HCT116 (cell line): ENCODE measurements at regions not wholly inside any gene's neighbourhood (a gene's known extent, or its start where the extent isn't known, plus 50 kb on each side); places are given as distances from the start of the nearest gene placed in this dataset.
"Not testable (repeated sequence)": the region's sequence is repeated elsewhere in the genome, so short reads cannot be mapped to it uniquely, and the experiment has no call there.

Source experiments
- ATAC-seq: fragments of 200-7000 bp; cut with Tn5 transposase; 2 replicates; pipeline ENCODE4 v1.9.1; 2020; ENCODE audit warnings: mild to moderate bottlenecking, moderate library complexity
- BruUV-seq: library from RNA; stranded (reverse); fragments of 400-500 nt; replicated peaks from 2 replicates; lab custom pipeline; 2021; lab: Mats Ljungman, UMichigan
- CTCF ChIA-PET: fragments of 300-600 bp; sonication (Branson Sonifier 250); formaldehyde crosslinking; loops from one replicate; lab custom pipeline; 2021; ENCODE audit warnings: antibody characterized with exemption; lab: Charles Lee
- POLR2A ChIA-PET: fragments of 300-600, 350-600 bp; sonication (Branson Sonifier 250); formaldehyde crosslinking; loops from one replicate; lab custom pipeline; 2021; ENCODE audit warnings: antibody characterized with exemption; lab: Charles Lee
- RAD21 ChIA-PET, 2 experiments: fragments of 300-600 bp; sonication (Branson Sonifier 250); formaldehyde crosslinking; loops; one replicate each; lab custom pipeline; 2023; ENCODE audit warnings: low total read pairs in 2 of 2; ENCODE audit not compliant: uncharacterized antibody in 2 of 2, unreplicated experiment in 2 of 2, low non-redundant PET in 1 of 2; lab: Charles Lee
- DNase-seq: peaks from one replicate; pipeline ENCODE4 v3.0.0-alpha.2; 2010; ENCODE audit warnings: low read depth, low spot score
- H2AFZ ChIP-seq: fragments of 200-600 bp; shearing (Covaris generic), sonication (generic); 2 replicates; pipeline ENCODE4 v1.6.1; 2017; ENCODE audit warnings: low read depth, mixed run types, mixed read lengths, antibody characterized with exemption, low read length; ENCODE audit not compliant: poor library complexity, severe bottlenecking
- H3K27ac ChIP-seq: 2 replicates; pipeline ENCODE4 v1.5.1; 2012; ENCODE audit warnings: low read depth, low read length
- H3K27me3 ChIP-seq: fragments of 200-600 bp; sonication (generic); 2 replicates; pipeline ENCODE4 v1.6.1; 2016; ENCODE audit warnings: mixed run types, low read length, mixed read lengths; ENCODE audit not compliant: insufficient read depth
- H3K36me3 ChIP-seq, 2 experiments: fragments of 200-500 bp in 1 of 2; fragments of 200-600 bp in 1 of 2; sonication (Bioruptor generic) in 1 of 2; sonication (generic) in 1 of 2; 2 replicates each; pipeline versions ENCODE4 v1.5.1 to v1.6.1; 2014 to 2016; ENCODE audit warnings: low read length in 2 of 2, inconsistent platforms in 1 of 2, mixed read lengths in 1 of 2, mixed run types in 1 of 2; ENCODE audit not compliant: insufficient read depth in 2 of 2, control insufficient read depth in 1 of 2
- H3K4me1 ChIP-seq, 2 experiments: fragments of 200-600 bp in 1 of 2; sonication (generic) in 1 of 2; 2 replicates each; pipeline versions ENCODE4 v1.5.1 to v1.6.1; 2012 to 2017; ENCODE audit warnings: low read length in 2 of 2, inconsistent platforms in 1 of 2, mild to moderate bottlenecking in 1 of 2, mixed read lengths in 1 of 2, mixed run types in 1 of 2, moderate library complexity in 1 of 2; ENCODE audit not compliant: insufficient read depth in 2 of 2, control insufficient read depth in 1 of 2
- H3K4me2 ChIP-seq: fragments of 200-600 bp; sonication (generic); 2 replicates; pipeline ENCODE4 v1.6.1; 2017; ENCODE audit warnings: mixed run types, low read length, mixed read lengths
- H3K4me3 ChIP-seq, 2 experiments: fragments of 200-600 bp in 1 of 2; sonication (generic) in 1 of 2; replicated peaks in 1 of 2; 2 replicates each; pipeline ENCODE4 v1.5.1; 2011 to 2016; ENCODE audit warnings: low read length in 2 of 2, control low read depth in 1 of 2, low read depth in 1 of 2, mild to moderate bottlenecking in 1 of 2, mixed read lengths in 1 of 2, mixed run types in 1 of 2
- H3K79me2 ChIP-seq: fragments of 200-600 bp; sonication (generic); 2 replicates; pipeline ENCODE4 v1.6.1; 2017; ENCODE audit warnings: mild to moderate bottlenecking, mixed run types, low read length, moderate library complexity, mixed read lengths; ENCODE audit not compliant: insufficient read depth
- H3K9ac ChIP-seq: fragments of 200-600 bp; sonication (generic); 2 replicates; pipeline ENCODE4 v1.6.1; 2016; ENCODE audit warnings: low read length, mixed read lengths
- H3K9me2 ChIP-seq: fragments of 200-600 bp; sonication (generic), shearing (Covaris generic); 2 replicates; pipeline ENCODE4 v1.6.1; 2017; ENCODE audit warnings: mixed run types, mild to moderate bottlenecking, moderate library complexity; ENCODE audit not compliant: insufficient read depth
- H3K9me3 ChIP-seq, 2 experiments: fragments of 200-500 bp in 1 of 2; fragments of 200-600 bp in 1 of 2; sonication (Bioruptor generic) in 1 of 2; sonication (generic) in 1 of 2; 2 replicates each; pipeline ENCODE4 v1.6.1; 2014 to 2017; ENCODE audit warnings: low read length in 2 of 2, mixed read lengths in 2 of 2, inconsistent platforms in 1 of 2, low read depth in 1 of 2, mild to moderate bottlenecking in 1 of 2, mixed run types in 1 of 2, moderate library complexity in 1 of 2; ENCODE audit not compliant: control insufficient read depth in 1 of 2, insufficient read depth in 1 of 2
- H4K20me1 ChIP-seq: fragments of 200-600 bp; sonication (generic), shearing (Covaris generic); 2 replicates; pipeline ENCODE4 v1.6.1; 2017; ENCODE audit warnings: mixed run types, mild to moderate bottlenecking, moderate library complexity; ENCODE audit not compliant: insufficient read depth
- CBX3 ChIP-seq: IDR thresholded peaks from 2 replicates; pipeline ENCODE4 v1.6.1; 2012; ENCODE audit warnings: low read depth
- FOSL1 ChIP-seq: IDR thresholded peaks from 2 replicates; pipeline ENCODE4 v1.6.1; 2012; ENCODE audit warnings: low read depth
- SRF ChIP-seq: IDR thresholded peaks from 2 replicates; pipeline ENCODE4 v1.6.1; 2012; ENCODE audit warnings: low read depth
- TCF7L2 ChIP-seq: IDR thresholded peaks from 2 replicates; pipeline ENCODE4 v1.7.0; 2011; ENCODE audit warnings: borderline replicate concordance, inconsistent platforms; ENCODE audit not compliant: insufficient read depth, insufficient read length; ENCODE audit errors: extremely low read depth
- intact Hi-C: fragments of 100-400 bp; cut with micrococcal nuclease; formaldehyde crosslinking; loops from 2 replicates; pipeline ENCODE4 v1.10.0; 2022
- TF ChIP-seq, protein P1 (sequence below): IDR thresholded peaks from 2 replicates; pipeline ENCODE4 v1.6.1; 2012

DNA sequence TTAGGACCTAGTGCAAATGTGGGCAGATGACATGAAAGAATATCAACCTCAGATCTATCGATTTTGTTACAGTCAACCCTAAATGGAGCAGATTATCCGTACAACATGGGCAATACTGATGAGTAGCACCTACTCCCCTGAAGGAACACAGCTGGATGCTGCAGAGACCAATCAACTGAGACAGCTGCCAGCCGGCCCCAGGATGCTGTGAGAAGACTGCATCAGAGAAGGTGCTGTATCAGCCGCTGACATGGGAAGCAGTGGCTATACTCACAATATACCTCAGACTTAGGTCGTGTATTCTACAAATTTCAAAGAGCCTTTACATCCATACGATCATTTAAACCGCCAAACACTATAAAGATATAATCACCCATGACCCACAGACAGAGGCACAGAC, 95.9 kb upstream of the FNDC3A start:
- intact Hi-C loops, result no loop called here
- TF ChIP-seq TCF7L2 (no peak), FOSL1 (no peak)
- Histone ChIP-seq H3K79me2 (no peaks in the 10 kb centered on the region), H3K4me3 (no peak overlapping the region), H3K27me3 (0 out of 2 replicates have a peak, but pooled peaks cover 3% of the 10 kb centered on the region), H2AFZ (no peak overlapping the region), H3K9ac (no peak overlapping the region), H3K9me2 (no peaks in the 10 kb centered on the region), H3K4me2 (no peak overlapping the region), H3K4me1 (no peaks in the 10 kb centered on the region), H3K27ac (no peak overlapping the region), H4K20me1 (no peaks in the 10 kb centered on the region), H3K36me3 (no peaks in the 10 kb centered on the region), H3K9me3 (no peaks in the 10 kb centered on the region)
- no TSS peak for BruUV-seq
- ChIA-PET POLR2A (no interaction called here), RAD21 (no interaction called here), CTCF (no interaction called here)
- no peak for DNase-seq
- ATAC-seq, result no peak

DNA sequence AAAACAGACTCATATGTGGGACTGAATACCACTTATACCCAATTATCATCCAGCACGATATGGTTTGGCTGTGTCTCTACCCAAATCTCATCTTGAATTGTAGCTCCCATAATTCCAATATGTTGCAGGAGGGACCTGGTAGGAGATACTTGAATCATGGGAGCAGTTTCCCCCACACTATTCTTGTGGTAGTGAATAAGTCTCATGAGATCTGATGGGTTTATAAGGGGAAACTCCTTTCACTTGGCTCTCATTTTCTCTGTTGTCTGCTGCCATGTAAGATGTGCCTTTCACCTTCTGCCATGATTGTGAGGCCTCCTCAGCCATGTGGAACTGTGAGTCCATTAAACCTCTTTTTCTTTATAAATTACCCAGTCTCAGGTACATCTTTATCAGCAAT, 91.9 kb upstream of the FNDC3A start:
- POLR2A ChIA-PET, H3K36me3 ChIP-seq, H3K4me3 ChIP-seq, H3K9ac ChIP-seq, DNase-seq, H2AFZ ChIP-seq, ATAC-seq, H4K20me1 ChIP-seq, H3K27ac ChIP-seq, intact Hi-C loops, RAD21 ChIA-PET, H3K9me2 ChIP-seq, H3K27me3 ChIP-seq, H3K9me3 ChIP-seq, H3K79me2 ChIP-seq, H3K4me1 ChIP-seq, CTCF ChIA-PET, BruUV-seq, H3K4me2 ChIP-seq: not testable (repeated sequence)

DNA sequence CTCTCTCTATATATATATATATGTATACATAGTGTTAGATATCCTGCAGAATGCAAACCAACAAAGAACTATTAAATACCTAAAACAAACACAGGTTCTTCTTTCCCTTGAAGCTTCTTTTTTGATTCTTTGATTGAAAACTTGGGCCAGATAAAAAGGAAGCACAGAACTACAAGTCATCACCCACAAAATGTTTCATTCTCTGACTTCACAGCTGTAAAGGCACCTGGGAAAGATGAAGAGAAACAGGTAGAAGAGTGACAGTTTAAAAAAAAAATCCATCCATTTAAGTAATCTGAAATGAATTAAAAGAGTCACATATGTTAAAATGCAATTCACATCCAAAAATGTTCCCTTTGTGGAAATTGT, 90.7 kb upstream of the FNDC3A start:
- no peaks in the 10 kb centered on the region for H3K79me2 ChIP-seq
- TF ChIP-seq, protein P1, sequence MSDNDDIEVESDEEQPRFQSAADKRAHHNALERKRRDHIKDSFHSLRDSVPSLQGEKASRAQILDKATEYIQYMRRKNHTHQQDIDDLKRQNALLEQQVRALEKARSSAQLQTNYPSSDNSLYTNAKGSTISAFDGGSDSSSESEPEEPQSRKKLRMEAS, result no peak
- TF ChIP-seq CBX3, result no peak
- no peak for TF ChIP-seq SRF
- no peak overlapping the region for H2AFZ ChIP-seq
- no peaks in the 10 kb centered on the region for H3K36me3 ChIP-seq
- no peaks in the 10 kb centered on the region for H4K20me1 ChIP-seq
- H3K9me3 ChIP-seq, result no peaks in the 10 kb centered on the region
- H3K4me3 ChIP-seq, result no peak overlapping the region
- RAD21 ChIA-PET, result no interaction called here
- ATAC-seq (no peak), DNase-seq (no peak)
- intact Hi-C loops, result no loop called here
- H3K9me2 ChIP-seq, result no peaks in the 10 kb centered on the region
- 0 out of 2 replicates have a peak, but pooled peaks cover 3% of the 10 kb centered on the region for H3K27me3 ChIP-seq
- CTCF ChIA-PET, result no interaction called here
- H3K27ac ChIP-seq, result no peak overlapping the region
- POLR2A ChIA-PET, result no interaction called here
- no TSS peak for BruUV-seq
- no peaks in the 10 kb centered on the region for H3K4me1 ChIP-seq
- no peak overlapping the region for H3K9ac ChIP-seq
- no peak overlapping the region for H3K4me2 ChIP-seq
